T-helper 17 cell (primary cell): ENCODE measurements at regions not wholly inside any gene's neighbourhood (a gene's known extent, or its start where the extent isn't known, plus 50 kb on each side); places are given as distances from the start of the nearest gene placed in this dataset.

ENCODE experiments used
- ATAC-seq: fragments of 150-1000 bp; cut with Tn5 transposase; 2 replicates; pipeline ENCODE4 v1.10.0; 2021; ENCODE audit warnings: mild to moderate bottlenecking, moderate library complexity
- DNase-seq, 3 donors: peaks; one replicate each; pipeline versions ENCODE4 v3.0.0 to v3.0.0-alpha.2; 2020 to 2021
- H3K9me3 ChIP-seq: one replicate; pipeline ENCODE4 v1.7.0; 2013; ENCODE audit warnings: low read length, mild to moderate bottlenecking; ENCODE audit not compliant: control insufficient read depth, poor library complexity, severe bottlenecking
- H3K27ac Mint-ChIP-seq: one replicate; pipeline ENCODE4 v1.8.0; 2022; ENCODE audit warnings: mild to moderate bottlenecking, moderate library complexity, mixed read lengths
- H3K27me3 Mint-ChIP-seq: one replicate; pipeline ENCODE4 v1.8.0; 2022; ENCODE audit warnings: mixed read lengths
- H3K36me3 Mint-ChIP-seq: one replicate; pipeline ENCODE4 v1.8.0; 2022; ENCODE audit warnings: low read depth, mixed read lengths
- H3K4me1 Mint-ChIP-seq: one replicate; pipeline ENCODE4 v1.8.0; 2022; ENCODE audit warnings: mild to moderate bottlenecking, mixed read lengths
- H3K4me3 Mint-ChIP-seq: one replicate; pipeline ENCODE4 v1.8.0; 2022; ENCODE audit warnings: mild to moderate bottlenecking, moderate library complexity, mixed read lengths

- H3K27me3 Mint-ChIP-seq = peaks cover 59% of the 10 kb centered on the region
- no peaks in the 10 kb centered on the region for H3K9me3 ChIP-seq
- DNase-seq (no peak), ATAC-seq (no peak)
- no peak overlapping the region for H3K27ac Mint-ChIP-seq
- H3K4me1 Mint-ChIP-seq = no peaks in the 10 kb centered on the region
- peaks cover under 1% of the 10 kb centered on the region for H3K36me3 Mint-ChIP-seq
- no peak overlapping the region for H3K4me3 Mint-ChIP-seq
Observed at GRCh38 chr2:128436479-128437203, 118.0 kb upstream of the HS6ST1 start.

DNA sequence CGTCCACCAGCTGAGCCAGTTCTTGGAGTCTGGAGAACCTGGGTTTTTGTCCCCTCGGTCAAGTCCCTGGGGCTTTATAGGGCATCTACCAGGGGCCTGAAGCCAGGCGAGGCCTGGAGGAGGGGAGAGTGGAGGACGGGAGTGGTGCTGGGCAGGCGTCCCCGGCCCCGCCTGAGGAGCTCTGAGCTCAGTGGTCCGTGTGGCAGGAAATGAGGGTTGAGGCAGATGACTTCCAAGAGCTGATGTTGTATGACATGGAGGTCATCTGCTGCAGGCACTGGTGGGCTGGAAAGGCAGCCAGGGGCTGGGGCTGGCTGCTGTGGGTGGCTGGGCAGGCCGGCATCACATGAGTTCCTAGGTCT lies 118.5 kb upstream of the HS6ST1 start:
- DNase-seq (no peak), ATAC-seq (no peak)
- Mint-ChIP-seq H3K27me3 (peaks cover 57% of the 10 kb centered on the region), H3K36me3 (peaks cover 2% of the 10 kb centered on the region), H3K4me1 (no peaks in the 10 kb centered on the region), H3K4me3 (no peak overlapping the region), H3K27ac (no peak overlapping the region)
- H3K9me3 ChIP-seq = no peaks in the 10 kb centered on the region

DNA sequence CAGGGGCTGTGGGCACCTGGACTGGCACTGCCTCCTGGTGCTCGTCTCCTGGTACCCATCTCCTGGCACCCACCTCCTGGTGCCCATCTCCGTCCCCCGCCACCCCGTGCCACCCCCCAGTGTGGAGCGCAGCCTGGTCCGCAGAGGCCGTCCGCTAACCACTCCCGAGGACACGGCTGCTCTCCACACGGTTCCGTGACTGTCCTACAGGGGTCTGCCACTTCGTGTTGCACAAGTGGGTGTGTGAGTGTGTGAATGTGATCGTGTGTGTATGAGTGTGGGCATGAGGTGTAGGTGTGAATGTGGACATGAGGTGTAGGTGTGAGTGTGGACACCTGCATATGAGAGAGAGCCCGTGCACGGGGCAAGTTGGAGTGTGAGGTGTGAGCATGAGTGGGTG lies 119.4 kb upstream of the HS6ST1 start:
- ATAC-seq = no peak
- Mint-ChIP-seq H3K27me3 (peaks cover 52% of the 10 kb centered on the region), H3K4me3 (no peak overlapping the region), H3K36me3 (peaks cover 2% of the 10 kb centered on the region), H3K4me1 (no peaks in the 10 kb centered on the region), H3K27ac (no peak overlapping the region)
- H3K9me3 ChIP-seq = no peaks in the 10 kb centered on the region
- DNase-seq = no peak

- peaks cover 56% of the 10 kb centered on the region for H3K27me3 Mint-ChIP-seq
- no peak for DNase-seq
- no peaks in the 10 kb centered on the region for H3K4me1 Mint-ChIP-seq
- no peaks in the 10 kb centered on the region for H3K9me3 ChIP-seq
- H3K27ac Mint-ChIP-seq = no peak overlapping the region
- ATAC-seq = no peak
- H3K4me3 Mint-ChIP-seq = no peak overlapping the region
- H3K36me3 Mint-ChIP-seq = peaks cover 2% of the 10 kb centered on the region
Observed at GRCh38 chr2:128438586-128438985, 119.9 kb upstream of the HS6ST1 start.

DNA sequence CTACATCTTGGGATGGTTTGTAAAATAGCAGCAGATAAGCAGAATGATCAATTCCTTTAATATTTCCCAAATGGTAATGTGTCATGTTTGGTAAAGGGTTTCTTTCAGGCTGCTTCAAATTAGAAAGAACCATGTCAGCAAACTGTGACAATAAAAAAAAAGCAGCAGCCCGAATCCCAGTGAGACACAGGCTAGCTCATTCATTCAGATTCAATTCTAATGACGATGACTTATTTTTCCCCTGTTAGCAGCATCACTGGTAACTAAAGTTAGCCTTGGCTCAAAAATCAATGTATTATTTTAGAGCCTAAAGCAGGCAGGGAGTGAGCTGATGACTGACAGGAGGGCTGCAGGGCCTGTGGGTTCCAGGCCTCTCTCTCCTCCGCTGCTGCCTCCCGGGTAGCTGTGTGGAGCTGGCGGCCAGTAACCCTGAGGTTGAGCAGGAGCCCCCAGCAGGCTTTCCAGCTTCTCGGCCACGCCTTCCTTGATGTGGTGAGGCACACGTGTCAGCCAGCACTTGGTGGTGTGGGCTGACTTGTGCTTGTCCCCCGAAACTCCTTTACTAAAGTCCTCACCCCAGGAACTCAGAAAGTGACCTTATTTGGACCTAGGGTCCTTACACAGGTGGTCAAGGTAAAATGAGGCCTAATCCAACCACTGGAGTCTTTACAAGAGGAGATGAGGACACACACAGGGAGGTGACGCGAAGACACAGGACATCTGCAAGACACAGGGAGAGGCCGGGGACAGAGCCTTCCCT lies 120.5 kb upstream of the HS6ST1 start:
- no peak for DNase-seq
- Mint-ChIP-seq H3K27me3 (peaks cover 52% of the 10 kb centered on the region), H3K36me3 (peaks cover 2% of the 10 kb centered on the region), H3K4me1 (no peaks in the 10 kb centered on the region), H3K4me3 (no peak overlapping the region), H3K27ac (no peak overlapping the region)
- H3K9me3 ChIP-seq = no peaks in the 10 kb centered on the region
- ATAC-seq = no peak

DNA sequence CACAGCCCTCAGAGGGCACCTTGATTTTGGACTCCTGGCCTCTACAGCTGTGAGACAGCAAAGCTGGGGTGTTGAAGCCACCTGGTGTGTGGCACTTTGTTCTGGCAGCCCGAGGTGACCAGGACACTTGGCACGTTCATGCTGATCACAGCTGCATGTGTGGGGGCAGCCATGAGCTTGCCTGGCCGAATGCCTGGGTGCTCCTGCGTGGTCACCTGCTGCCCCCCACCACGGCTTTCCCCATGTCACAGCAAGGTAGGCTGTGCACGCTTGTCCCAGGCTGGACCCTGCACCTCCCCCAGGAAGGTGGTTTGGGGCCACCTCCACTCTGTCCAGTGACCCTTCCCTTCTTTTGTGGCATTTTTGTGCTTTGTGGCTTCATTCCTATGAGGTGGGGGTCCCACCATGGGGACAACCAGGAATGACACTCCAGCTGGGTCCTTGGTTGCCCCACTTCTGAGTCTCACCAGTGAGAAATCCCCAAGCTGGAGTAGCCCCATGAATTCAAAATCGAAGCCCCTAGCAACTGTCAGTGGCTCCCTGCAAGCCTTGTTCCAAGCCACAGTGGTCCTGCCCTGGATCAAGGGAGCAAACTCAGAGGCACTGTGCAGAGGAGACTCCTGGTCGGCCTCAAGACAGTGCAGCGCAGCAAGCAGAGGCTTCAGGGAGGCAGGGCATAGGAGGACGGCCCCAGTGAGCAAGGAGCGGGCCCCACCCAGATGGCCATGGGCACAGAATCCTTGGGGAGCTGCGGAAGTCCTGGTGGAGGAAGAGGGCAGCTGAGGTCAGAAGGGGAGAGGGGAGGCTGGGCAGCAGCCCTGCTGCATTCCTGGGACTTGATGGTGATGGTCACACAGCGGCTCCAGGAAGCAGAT lies 121.4 kb upstream of the HS6ST1 start:
- ATAC-seq (no peak), DNase-seq (no peak)
- no peaks in the 10 kb centered on the region for H3K9me3 ChIP-seq
- no peaks in the 10 kb centered on the region for H3K4me1 Mint-ChIP-seq
- H3K27ac Mint-ChIP-seq = no peak overlapping the region
- H3K36me3 Mint-ChIP-seq = peaks cover 2% of the 10 kb centered on the region
- H3K4me3 Mint-ChIP-seq = no peak overlapping the region
- H3K27me3 Mint-ChIP-seq = peaks cover 44% of the 10 kb centered on the region

DNA sequence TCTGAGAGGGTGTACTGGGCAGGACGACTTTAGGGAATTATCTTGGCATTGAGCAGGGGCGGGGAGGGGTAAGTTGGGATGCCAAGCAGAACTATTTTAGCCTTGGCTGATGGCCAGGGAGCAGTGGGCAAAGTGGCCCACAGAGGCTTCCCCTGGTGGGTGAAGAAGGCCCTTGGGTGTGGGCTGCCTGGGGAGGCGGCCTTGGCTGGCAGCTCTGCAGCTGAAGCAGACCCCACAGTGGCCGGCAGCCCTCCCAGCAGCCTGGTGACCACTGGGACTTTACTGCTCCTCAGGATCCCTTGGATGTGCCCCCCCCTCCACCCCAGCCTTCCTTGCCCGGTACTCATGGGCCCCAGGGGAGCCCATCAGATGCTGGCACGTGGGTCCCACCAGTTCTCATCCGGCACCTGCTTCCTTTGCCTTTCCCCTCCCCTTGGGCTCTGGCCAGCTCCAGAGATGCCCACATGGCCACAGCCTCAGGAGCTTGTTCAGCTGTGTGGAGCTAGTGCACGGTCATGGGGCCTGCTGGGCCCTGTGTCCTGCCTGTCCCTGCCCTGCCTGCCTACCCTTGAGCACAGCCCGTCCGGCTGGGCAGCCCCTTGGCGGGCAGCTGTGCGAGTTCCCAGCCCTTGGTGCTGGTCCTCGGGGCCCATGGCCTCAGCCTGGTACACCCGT lies 122.1 kb upstream of the HS6ST1 start:
- Mint-ChIP-seq H3K36me3 (peaks cover 2% of the 10 kb centered on the region), H3K4me3 (no peak overlapping the region), H3K27me3 (peaks cover 38% of the 10 kb centered on the region), H3K27ac (no peak overlapping the region), H3K4me1 (no peaks in the 10 kb centered on the region)
- DNase-seq (no peak), ATAC-seq (no peak)
- H3K9me3 ChIP-seq = no peaks in the 10 kb centered on the region

DNA sequence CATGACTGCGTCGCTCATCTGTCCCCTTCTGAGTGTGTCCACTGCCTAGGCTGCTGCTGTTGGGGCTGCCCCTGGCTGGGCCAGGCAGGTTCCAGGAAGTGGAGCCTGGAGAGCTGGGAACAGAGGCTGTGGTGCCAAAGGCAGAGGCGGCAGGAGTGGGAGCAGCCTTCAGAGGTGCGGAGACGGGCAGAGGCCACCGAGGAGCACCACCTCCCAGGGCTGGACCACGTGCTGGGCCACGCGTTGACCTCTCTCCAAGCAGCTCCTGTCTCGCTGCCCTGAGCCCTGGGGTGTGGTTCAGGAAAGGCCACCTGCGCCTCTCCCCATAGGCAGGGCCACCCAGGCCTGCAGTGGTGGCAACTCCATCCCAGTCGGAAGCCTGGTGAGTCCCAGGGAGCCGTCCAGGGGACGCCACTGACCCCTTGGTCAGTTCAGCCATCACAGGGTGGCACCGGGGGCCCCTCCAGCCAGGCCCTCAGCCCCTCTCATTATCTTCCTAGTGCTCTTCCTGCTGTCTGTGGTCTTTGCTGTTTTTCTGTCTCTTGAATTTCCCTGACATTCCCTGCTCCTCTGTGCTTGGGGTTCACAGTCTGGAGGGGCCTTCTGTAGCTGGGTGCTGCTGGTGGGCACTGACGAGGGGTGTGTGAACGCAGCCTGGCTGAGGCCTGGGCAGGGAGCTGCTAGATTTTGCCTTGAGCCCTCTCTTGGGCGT lies 122.8 kb upstream of the HS6ST1 start:
- H3K9me3 ChIP-seq = no peaks in the 10 kb centered on the region
- H3K36me3 Mint-ChIP-seq = peaks cover 2% of the 10 kb centered on the region
- H3K4me3 Mint-ChIP-seq = no peak overlapping the region
- no peak for ATAC-seq
- DNase-seq = no peak
- no peak overlapping the region for H3K27ac Mint-ChIP-seq
- peaks cover 31% of the 10 kb centered on the region for H3K27me3 Mint-ChIP-seq
- no peaks in the 10 kb centered on the region for H3K4me1 Mint-ChIP-seq

DNA sequence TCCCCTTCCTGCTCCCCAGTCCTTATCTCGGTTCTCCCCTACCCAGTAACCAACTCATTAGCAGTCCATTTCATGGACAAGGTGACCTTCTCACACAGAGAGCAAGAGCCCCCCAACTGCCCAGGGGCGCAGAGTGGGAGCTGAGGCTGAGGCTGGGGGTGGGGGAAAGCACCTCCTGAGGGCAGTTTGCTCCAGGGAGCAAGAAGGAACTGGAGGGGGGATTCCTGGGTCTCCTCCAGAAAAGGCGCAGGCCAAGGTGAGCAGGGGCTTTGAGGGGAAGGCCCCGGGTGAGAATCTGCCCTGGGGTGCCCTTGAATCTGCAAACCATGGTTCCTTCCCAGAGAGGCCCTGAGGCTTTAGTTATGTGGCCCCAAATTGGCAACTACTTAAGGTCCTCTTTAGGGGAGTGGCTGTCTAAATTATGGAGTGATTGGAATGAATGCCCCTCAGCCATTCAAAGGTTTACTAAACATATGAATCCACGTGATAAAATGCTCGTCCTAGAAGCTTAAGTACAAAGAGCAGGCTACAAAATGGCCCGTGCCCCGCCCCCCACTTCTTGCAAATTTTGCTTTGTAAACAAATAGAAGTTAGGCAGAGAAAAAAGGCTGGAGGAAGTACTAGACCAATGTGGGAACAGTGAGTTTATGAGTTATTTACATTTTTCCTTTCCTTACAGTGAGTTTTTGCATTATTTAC lies 123.5 kb upstream of the HS6ST1 start:
- Mint-ChIP-seq H3K36me3 (peaks cover 2% of the 10 kb centered on the region), H3K27me3 (peaks cover 26% of the 10 kb centered on the region), H3K4me3 (no peak overlapping the region), H3K27ac (no peak overlapping the region), H3K4me1 (no peaks in the 10 kb centered on the region)
- ATAC-seq (no peak), DNase-seq (no peak)
- H3K9me3 ChIP-seq = no peaks in the 10 kb centered on the region

- H3K27ac Mint-ChIP-seq = no peak overlapping the region
- peaks cover 21% of the 10 kb centered on the region for H3K27me3 Mint-ChIP-seq
- no peak overlapping the region for H3K4me3 Mint-ChIP-seq
- DNase-seq (no peak), ATAC-seq (no peak)
- no peaks in the 10 kb centered on the region for H3K9me3 ChIP-seq
- peaks cover 2% of the 10 kb centered on the region for H3K36me3 Mint-ChIP-seq
- no peaks in the 10 kb centered on the region for H3K4me1 Mint-ChIP-seq
Observed at GRCh38 chr2:128442891-128443302, 124.2 kb upstream of the HS6ST1 start.

GRCh38 chr2:128444121-128444771 lies 125.6 kb upstream of the HS6ST1 start:
- Mint-ChIP-seq H3K27me3 (peaks cover 13% of the 10 kb centered on the region), H3K4me1 (no peaks in the 10 kb centered on the region), H3K4me3 (no peak overlapping the region), H3K36me3 (peaks cover 2% of the 10 kb centered on the region), H3K27ac (no peak overlapping the region)
- no peak for ATAC-seq
- no peaks in the 10 kb centered on the region for H3K9me3 ChIP-seq
- DNase-seq = no peak
